ENCODE measurements at regions not wholly inside any gene's neighbourhood (a gene's known extent, or its start where the extent isn't known, plus 50 kb on each side); places are given as distances from the start of the nearest gene placed in this dataset.

DNA sequence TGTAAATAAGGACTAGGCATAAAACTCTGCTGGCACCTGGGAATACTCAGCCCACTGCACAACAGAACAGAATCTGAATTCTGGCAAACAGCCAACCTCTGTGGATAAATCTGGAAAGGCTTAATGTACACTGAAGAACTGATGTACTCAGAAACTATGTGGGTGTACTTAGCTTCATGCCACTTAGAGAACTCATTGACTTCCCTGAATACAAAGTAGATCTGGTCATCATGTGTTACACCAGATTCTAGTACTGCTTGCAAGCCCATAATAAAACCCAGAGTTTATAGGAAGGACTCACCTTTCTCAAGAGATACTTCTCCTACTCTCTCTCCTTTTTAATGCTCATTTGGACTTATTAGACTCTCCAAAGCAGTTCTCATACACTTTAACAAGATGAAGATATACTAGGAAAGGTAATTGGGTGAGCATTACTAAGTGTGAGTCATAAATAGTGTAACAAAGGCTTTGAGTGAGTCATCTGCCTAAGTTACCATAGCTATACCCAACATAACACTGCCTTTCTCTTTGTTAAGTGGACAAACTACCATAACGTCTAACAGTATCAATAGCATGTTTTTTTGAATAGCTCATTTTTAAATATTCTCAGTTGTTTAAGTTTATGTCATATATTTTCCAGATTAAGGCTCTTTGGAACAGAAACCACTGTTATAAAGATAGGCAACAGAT, 309.1 kb downstream of the MDFIC start:
- peak; percentile 97 for DNase-seq (ENCODE audit: low read depth)
- no peak overlapping the region for H3K4me3 ChIP-seq (ENCODE audit: low read depth, low read length)
- TF ChIP-seq, protein P1, sequence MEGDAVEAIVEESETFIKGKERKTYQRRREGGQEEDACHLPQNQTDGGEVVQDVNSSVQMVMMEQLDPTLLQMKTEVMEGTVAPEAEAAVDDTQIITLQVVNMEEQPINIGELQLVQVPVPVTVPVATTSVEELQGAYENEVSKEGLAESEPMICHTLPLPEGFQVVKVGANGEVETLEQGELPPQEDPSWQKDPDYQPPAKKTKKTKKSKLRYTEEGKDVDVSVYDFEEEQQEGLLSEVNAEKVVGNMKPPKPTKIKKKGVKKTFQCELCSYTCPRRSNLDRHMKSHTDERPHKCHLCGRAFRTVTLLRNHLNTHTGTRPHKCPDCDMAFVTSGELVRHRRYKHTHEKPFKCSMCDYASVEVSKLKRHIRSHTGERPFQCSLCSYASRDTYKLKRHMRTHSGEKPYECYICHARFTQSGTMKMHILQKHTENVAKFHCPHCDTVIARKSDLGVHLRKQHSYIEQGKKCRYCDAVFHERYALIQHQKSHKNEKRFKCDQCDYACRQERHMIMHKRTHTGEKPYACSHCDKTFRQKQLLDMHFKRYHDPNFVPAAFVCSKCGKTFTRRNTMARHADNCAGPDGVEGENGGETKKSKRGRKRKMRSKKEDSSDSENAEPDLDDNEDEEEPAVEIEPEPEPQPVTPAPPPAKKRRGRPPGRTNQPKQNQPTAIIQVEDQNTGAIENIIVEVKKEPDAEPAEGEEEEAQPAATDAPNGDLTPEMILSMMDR (conservative IDR thresholded peaks at IDR 0.05; ENCODE audit: low read depth, low read length) = no peak

DNA sequence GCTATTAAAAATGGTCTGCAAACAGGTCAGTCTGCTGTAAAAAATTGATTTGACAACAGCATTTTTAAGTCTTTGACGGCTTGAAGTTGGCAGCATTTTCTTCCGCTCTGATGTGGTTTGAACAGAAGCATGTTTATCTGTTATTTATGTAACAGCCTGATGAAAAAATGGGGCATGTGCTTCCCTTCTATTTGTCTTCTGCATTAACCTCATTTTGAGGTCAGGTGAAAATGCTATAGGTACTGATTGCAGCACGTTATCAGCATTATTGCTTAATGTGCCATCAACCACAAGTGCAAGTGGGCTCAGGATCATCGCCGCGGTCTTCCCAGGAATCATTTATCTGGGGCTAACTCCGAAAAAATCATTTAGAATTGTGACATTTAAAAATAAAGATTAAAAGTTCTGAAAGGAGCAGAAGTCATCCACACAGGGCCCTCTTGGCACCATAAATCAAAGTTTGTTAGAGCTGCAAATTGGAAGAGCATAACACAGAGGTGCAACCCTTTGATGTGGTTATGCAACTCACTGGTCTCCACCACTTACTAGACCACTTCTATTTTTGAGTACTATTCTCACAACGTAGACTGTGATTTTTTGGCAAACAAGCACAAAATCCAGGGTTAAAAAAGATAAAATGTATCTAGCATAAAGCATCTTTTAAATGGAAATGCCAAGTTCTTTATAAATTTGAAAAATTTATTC, 307.7 kb downstream of the MDFIC start:
- TF ChIP-seq, protein P1 (conservative IDR thresholded peaks at IDR 0.05; ENCODE audit: low read depth, low read length) = no peak
- H3K4me3 ChIP-seq (ENCODE audit: low read depth, low read length) = no peak overlapping the region
- no peak for DNase-seq (ENCODE audit: low read depth)

DNA sequence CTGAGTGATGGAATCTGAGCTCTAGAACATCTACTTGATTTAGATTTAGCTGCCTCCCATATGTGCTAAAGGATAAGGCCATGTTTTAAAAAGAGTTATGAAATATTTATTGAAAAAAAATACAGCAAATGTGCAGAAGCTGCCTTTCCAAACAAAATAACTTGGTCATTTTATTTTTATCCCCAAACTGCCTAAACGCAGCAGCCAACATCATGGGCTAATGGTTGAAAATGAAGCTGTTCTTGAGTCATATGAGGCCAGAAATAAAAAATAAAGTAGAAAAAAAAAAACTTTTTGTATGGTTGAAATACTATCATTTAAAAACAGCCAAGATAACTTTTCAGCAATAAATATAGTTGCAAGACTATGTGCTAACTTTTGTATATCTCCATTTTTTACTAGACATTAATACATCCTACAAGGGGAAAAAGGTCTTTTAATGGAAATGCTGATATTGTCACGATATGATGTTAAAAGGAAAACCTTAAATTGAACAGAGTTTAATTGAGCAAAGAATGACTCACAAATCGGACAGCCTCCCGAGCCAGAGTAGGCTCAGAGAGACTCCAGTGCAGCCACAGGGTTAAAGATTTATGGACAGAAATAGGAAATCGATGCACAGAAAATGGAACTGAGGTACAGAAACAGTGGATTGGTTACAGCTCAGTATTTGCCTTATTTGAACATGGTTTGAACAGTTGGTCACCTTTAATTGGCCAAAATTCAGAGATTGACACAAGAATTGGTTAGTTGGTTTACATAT, 305.8 kb downstream of the MDFIC start:
- no peak overlapping the region for H3K4me3 ChIP-seq (ENCODE audit: low read depth, low read length)
- TF ChIP-seq, protein P1 (conservative IDR thresholded peaks at IDR 0.05; ENCODE audit: low read depth, low read length) = no peak
- DNase-seq (ENCODE audit: low read depth) = peak; percentile 22

DNA sequence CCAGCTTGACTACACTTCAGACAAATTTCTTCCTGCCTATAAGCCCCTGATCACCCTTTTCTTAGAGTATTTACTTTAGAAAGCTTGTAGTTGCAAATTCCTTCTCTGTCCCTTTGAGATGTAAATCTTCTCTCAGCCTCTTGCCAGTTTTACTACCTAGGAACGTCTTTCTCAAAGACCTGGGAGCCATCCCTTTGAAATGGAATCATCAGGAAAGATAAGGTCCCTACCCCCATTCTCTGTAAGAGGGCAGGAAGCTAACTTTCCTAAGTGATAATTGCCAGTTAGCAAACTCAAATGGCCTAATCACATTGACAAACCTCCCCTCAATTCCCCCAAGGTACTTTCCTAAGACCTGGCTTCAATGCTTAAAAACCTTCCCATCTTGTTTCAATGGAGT, 304.5 kb downstream of the MDFIC start:
- no peak for DNase-seq (ENCODE audit: low read depth)
- no peak overlapping the region for H3K4me3 ChIP-seq (ENCODE audit: low read depth, low read length)
- TF ChIP-seq, protein P1 (conservative IDR thresholded peaks at IDR 0.05; ENCODE audit: low read depth, low read length) = no peak

DNA sequence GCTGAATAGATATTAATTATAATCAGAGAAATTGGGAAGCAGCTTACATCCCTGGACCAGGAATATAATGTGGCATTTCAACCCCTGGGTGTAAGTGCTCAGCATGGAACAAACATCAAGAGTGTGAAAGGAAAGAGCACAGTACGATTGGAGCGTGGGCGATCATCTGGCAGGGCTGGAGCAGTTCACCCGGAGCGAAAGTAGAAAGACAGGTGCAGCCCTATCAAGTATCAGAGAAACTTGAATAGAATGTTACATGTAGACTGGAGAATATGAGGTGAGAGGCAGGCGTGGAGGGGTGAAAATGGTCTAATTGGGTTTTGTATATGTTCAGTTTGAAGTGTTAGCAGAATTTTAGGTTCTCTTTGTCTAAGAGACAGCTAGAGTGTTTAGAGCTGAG, 303.0 kb downstream of the MDFIC start:
- TF ChIP-seq, protein P1 (conservative IDR thresholded peaks at IDR 0.05; ENCODE audit: low read depth, low read length) = no peak
- H3K4me3 ChIP-seq (ENCODE audit: low read depth, low read length) = no peak overlapping the region

DNA sequence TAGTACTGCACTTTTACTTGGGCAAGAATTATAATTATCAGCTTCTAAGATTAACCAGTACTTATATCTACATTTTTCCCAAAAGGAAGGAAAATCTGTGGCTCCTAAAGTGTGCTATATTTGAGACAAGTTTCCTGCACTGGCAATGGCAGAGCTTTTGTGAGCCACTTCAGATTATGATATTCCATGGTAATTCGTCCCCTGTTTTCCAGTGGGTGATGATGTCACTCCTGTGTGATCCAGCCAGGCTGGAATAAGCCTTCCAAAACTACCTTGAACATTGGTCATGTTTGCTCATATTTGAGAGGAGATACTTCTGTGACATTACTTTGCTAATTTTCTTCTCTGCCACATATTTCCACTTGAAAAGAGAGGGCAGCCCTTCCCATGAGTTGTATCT, 302.1 kb downstream of the MDFIC start:
- TF ChIP-seq, protein P1 (conservative IDR thresholded peaks at IDR 0.05; ENCODE audit: low read depth, low read length) = no peak
- H3K4me3 ChIP-seq (ENCODE audit: low read depth, low read length) = no peak overlapping the region
- DNase-seq (ENCODE audit: low read depth) = no peak

More for the DNA sequence above, 303.0 kb downstream of the MDFIC start:
- DNase-seq (ENCODE audit: low read depth) = no peak
